ENCODE measurements at regions not wholly inside any gene's neighbourhood (a gene's known extent, or its start where the extent isn't known, plus 50 kb on each side); places are given as distances from the start of the nearest gene placed in this dataset.

GRCh38 chr9:26131886-26132285 is 453.6 kb upstream of the TUSC1 start (continued):
- TF ChIP-seq, protein P1, sequence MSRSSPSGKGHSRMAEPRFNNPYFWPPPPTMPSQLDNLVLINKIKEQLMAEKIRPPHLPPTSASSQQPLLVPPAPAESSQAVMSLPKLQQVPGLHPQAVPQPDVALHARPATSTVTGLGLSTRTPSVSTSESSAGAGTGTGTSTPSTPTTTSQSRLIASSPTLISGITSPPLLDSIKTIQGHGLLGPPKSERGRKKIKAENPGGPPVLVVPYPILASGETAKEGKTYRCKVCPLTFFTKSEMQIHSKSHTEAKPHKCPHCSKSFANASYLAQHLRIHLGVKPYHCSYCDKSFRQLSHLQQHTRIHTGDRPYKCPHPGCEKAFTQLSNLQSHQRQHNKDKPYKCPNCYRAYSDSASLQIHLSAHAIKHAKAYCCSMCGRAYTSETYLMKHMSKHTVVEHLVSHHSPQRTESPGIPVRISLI (tag by site-specific recombination; IDR thresholded peaks at IDR 0.05): no peak
- TF ChIP-seq ZNF701 (tag by site-specific recombination; IDR thresholded peaks at IDR 0.05): no peak
- no peak for TF ChIP-seq ZNF214 (tag by site-specific recombination; IDR thresholded peaks at IDR 0.05; ENCODE audit: borderline replicate concordance)
- TF ChIP-seq ZNF19 (tag by site-specific recombination; IDR thresholded peaks at IDR 0.05; ENCODE audit: low read depth): no peak
- no peak for TF ChIP-seq ZNF654 (tag by site-specific recombination; IDR thresholded peaks at IDR 0.05; ENCODE audit: low read depth)
- no peak for TF ChIP-seq ZNF302 (tag by site-specific recombination; IDR thresholded peaks at IDR 0.05; ENCODE audit: low read depth)
- no peak for TF ChIP-seq ZNF830 (tag by site-specific recombination; IDR thresholded peaks at IDR 0.05; ENCODE audit: low read depth)
- no peak for TF ChIP-seq ZNF114 (tag by site-specific recombination; IDR thresholded peaks at IDR 0.05)

DNA sequence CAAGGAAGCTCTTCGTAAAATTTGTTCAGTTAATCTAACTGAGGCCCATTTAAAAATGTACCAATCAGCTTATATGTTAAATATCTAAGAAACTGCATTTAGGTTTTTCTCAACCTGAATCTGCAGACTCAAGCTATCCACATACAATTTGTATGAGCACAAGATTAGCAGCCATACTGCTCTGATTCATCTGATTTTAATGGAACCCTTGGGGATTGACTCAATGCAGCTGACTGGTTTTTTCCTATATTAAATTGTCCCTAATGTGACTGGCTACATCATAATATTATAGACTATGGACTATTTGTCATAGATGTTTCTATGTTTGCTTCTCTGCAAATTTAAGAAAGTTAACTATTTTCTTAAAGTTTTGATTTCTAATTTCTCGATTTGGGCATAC is 451.0 kb upstream of the TUSC1 start:
- no peak overlapping the region for H3K4me3 ChIP-seq (ENCODE audit: low read depth, low read length)
- H3K36me3 ChIP-seq (ENCODE audit: control insufficient read depth in 2 of 2, insufficient read depth in 1 of 2, low read length in 2 of 2): no peaks in the 10 kb centered on the region
- TF ChIP-seq ZNF184 (tag by site-specific recombination; IDR thresholded peaks at IDR 0.05) (no peak), ZNF391 (tag by site-specific recombination; IDR thresholded peaks at IDR 0.05; ENCODE audit: borderline replicate concordance, low read depth) (no peak), SP7 (tag by site-specific recombination; IDR thresholded peaks at IDR 0.05) (no peak), ZNF157 (tag by site-specific recombination; IDR thresholded peaks at IDR 0.05) (no peak), EGR2 (tag by site-specific recombination; IDR thresholded peaks at IDR 0.05; ENCODE audit: low read depth) (no peak), ZBTB17 (tag by site-specific recombination; IDR thresholded peaks at IDR 0.05) (no peak), GLI2 (tag by site-specific recombination; IDR thresholded peaks at IDR 0.05; ENCODE audit: borderline replicate concordance, low read depth) (no peak), ZNF654 (tag by site-specific recombination; IDR thresholded peaks at IDR 0.05; ENCODE audit: low read depth) (no peak), ZNF510 (tag by site-specific recombination; IDR thresholded peaks at IDR 0.05; ENCODE audit: insufficient replicate concordance) (no peak)
- no peak overlapping the region for H3K27ac ChIP-seq (ENCODE audit: extremely low read depth, low read depth, low read length)
- ChIA-PET POLR2A (no interaction called here), CTCF (interaction anchor here (0.6 to 1.1 kb wide), 3 partner anchors 15 to 618 kb away, joined by 3 to 4 read pairs (median 3); no protein-coding TSS in a partner anchor)
- no peaks in the 10 kb centered on the region for H3K4me1 ChIP-seq (ENCODE audit: control insufficient read depth, insufficient read depth, low read length)
- no peaks in the 10 kb centered on the region for H3K9me3 ChIP-seq (ENCODE audit: control insufficient read depth, insufficient read depth, low read depth, low read length)

DNA sequence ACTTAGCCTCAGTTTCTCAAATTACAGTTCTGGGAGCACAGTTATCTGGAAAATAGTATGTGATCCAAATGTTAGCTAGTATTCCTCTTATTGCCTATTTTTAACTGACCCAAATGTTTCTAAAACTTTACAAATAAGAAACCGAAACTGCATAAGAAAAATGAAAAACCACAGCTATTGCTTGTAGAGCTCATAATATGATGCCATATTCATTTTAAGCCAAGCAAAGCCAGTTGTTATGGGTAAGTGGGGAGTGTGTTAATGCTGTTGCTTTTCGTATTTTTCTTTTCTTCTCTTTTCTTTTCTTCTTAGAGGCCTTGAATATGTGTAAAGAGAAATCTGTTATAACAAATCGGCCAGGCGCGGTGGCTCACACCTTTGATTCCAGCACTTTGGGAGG is 447.4 kb upstream of the TUSC1 start:
- CTCF ChIA-PET: no interaction called here
- H3K9me3 ChIP-seq (ENCODE audit: control insufficient read depth, insufficient read depth, low read depth, low read length): no peaks in the 10 kb centered on the region
- POLR2A ChIA-PET: no interaction called here
- TF ChIP-seq ZNF274 (IDR thresholded peaks at IDR 0.05; ENCODE audit: low read length): no peak
- TF ChIP-seq ZNF274 (tag by site-specific recombination; IDR thresholded peaks at IDR 0.05; ENCODE audit: borderline replicate concordance): no peak
- TF ChIP-seq HOXA7 (CRISPR knock-in tag; IDR thresholded peaks at IDR 0.05; ENCODE audit: borderline replicate concordance): no peak
- TF ChIP-seq ZBTB11 (tag by site-specific recombination; conservative IDR thresholded peaks at IDR 0.05; ENCODE audit: low read depth): no peak
- TF ChIP-seq ZNF394 (tag by site-specific recombination; IDR thresholded peaks at IDR 0.05; ENCODE audit: borderline replicate concordance): no peak
- no peak for TF ChIP-seq TSHZ1 (tag by site-specific recombination; IDR thresholded peaks at IDR 0.05; ENCODE audit: borderline replicate concordance)
- no peak for TF ChIP-seq ZNF391 (tag by site-specific recombination; IDR thresholded peaks at IDR 0.05; ENCODE audit: borderline replicate concordance, low read depth)
- no peak for TF ChIP-seq ZNF664 (tag by site-specific recombination; IDR thresholded peaks at IDR 0.05)
- TF ChIP-seq ZNF791 (tag by site-specific recombination; IDR thresholded peaks at IDR 0.05): no peak
- no peak for TF ChIP-seq MYNN (tag by site-specific recombination; IDR thresholded peaks at IDR 0.05; ENCODE audit: borderline replicate concordance)
- TF ChIP-seq MEIS1 (CRISPR knock-in tag; IDR thresholded peaks at IDR 0.05; ENCODE audit: borderline replicate concordance): no peak
- TF ChIP-seq GLI2 (tag by site-specific recombination; IDR thresholded peaks at IDR 0.05; ENCODE audit: borderline replicate concordance, low read depth): no peak
- TF ChIP-seq ZNF354C (tag by site-specific recombination; IDR thresholded peaks at IDR 0.05; ENCODE audit: borderline replicate concordance, low read depth): no peak

More for the DNA sequence above, 447.4 kb upstream of the TUSC1 start:
- Histone ChIP-seq H3K4me1 (ENCODE audit: control insufficient read depth, insufficient read depth, low read length) (no peaks in the 10 kb centered on the region), H3K36me3 (ENCODE audit: control insufficient read depth in 2 of 2, insufficient read depth in 1 of 2, low read length in 2 of 2) (no peaks in the 10 kb centered on the region), H3K27ac (ENCODE audit: extremely low read depth, low read depth, low read length) (no peak overlapping the region), H3K4me3 (ENCODE audit: low read depth, low read length) (no peak overlapping the region)

All from HEK293 (cell line).